Testis (tissue), 2 donors: ENCODE measurements at regions not wholly inside any gene's neighbourhood (a gene's known extent, or its start where the extent isn't known, plus 50 kb on each side); places are given as distances from the start of the nearest gene placed in this dataset.

Source experiments
- POLR2A ChIP-seq: fragments of 450-650 bp; IDR thresholded peaks from one replicate; pipeline ENCODE4 v1.6.1; 2017; ENCODE audit warnings: antibody characterized with exemption, mild to moderate bottlenecking, moderate library complexity
- TF ChIP-seq, protein P1 (sequence below), 3 experiments: fragments of 450-650 bp in 2 of 3; fragments of 200-600 bp in 1 of 3; sonication (generic) in 1 of 3; IDR thresholded peaks; one replicate each; pipeline ENCODE4 v1.5.1; 2016 to 2019; ENCODE audit warnings: antibody characterized with exemption in 3 of 3, mild to moderate bottlenecking in 2 of 3, moderate library complexity in 1 of 3

DNA sequence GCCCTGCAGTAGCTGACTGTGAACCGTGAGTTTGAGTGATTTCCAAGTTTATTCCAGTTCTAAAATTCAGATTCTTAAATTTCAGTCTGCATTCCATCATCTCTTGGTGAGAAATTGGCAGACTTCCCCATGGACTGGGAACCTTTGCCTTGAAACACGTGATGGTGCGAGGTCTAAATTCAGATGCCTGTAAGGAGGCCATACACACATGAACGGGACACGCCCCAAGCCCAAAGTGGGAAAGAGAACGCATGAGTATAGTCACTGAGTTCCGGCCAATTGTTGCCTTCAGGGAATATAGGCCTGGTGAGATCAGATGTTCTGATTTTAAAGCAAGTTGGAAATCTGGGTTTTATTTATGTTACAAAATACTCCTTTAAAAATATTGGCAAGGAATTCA, 1084.4 kb upstream of the WWC1 start:
- TF ChIP-seq, protein P1, sequence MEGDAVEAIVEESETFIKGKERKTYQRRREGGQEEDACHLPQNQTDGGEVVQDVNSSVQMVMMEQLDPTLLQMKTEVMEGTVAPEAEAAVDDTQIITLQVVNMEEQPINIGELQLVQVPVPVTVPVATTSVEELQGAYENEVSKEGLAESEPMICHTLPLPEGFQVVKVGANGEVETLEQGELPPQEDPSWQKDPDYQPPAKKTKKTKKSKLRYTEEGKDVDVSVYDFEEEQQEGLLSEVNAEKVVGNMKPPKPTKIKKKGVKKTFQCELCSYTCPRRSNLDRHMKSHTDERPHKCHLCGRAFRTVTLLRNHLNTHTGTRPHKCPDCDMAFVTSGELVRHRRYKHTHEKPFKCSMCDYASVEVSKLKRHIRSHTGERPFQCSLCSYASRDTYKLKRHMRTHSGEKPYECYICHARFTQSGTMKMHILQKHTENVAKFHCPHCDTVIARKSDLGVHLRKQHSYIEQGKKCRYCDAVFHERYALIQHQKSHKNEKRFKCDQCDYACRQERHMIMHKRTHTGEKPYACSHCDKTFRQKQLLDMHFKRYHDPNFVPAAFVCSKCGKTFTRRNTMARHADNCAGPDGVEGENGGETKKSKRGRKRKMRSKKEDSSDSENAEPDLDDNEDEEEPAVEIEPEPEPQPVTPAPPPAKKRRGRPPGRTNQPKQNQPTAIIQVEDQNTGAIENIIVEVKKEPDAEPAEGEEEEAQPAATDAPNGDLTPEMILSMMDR (IDR thresholded peaks at IDR 0.05): no peak
- TF ChIP-seq POLR2A: no peak
